ENCODE measurements at regions not wholly inside any gene's neighbourhood (a gene's known extent, or its start where the extent isn't known, plus 50 kb on each side); places are given as distances from the start of the nearest gene placed in this dataset.
A peak's percentile ranks its signal among the peaks of the same experiment; 100 is the strongest.
"Not testable (repeated sequence)": the region's sequence is repeated elsewhere in the genome, so short reads cannot be mapped to it uniquely, and the experiment has no call there.

- Histone ChIP-seq H3K27me3 (no peaks in the 10 kb centered on the region), H3K4me3 (no peak overlapping the region), H3K36me3 (no peaks in the 10 kb centered on the region), H3K4me1 (peaks cover 0 to 8% (median 0%) of the 10 kb centered on the region in 4 donors), H3K9me3 (no peaks in the 10 kb centered on the region), H3K27ac (no peak overlapping the region)
- intact Hi-C loops (cut with DNase I; ENCODE audit: low total_unique reads) = no loop called here
- DNase-seq = peak in 1 of 2 donors; percentile 6
- no peak for TF ChIP-seq POLR2AphosphoS5 (IDR thresholded peaks at IDR 0.05)
- TF ChIP-seq EP300 (IDR thresholded peaks at IDR 0.05) = no peak
- TF ChIP-seq CTCF (IDR thresholded peaks at IDR 0.05) = no peak
- TF ChIP-seq POLR2A (IDR thresholded peaks at IDR 0.05) = no peak
Observed at GRCh38 chr7:89685287-89685686, 469.0 kb upstream of the STEAP1 start.

DNA sequence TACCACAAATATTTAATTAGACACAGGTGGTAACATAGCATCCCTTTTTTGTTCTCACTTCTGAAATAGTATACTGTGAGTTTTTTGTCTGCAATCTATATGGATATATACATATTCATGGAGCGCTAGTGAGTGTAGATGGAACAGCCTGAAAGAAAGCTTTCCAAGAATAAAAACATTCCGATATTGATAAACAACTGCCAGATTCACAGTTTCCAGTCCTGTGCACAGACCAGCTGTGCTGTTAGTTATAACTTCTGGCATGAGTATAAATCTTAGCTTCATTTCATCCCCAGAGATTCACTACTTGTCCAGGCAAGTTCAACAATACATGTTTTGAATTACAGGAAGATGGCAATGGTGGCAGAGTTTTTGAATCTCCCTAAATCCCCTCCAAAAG is 467.1 kb upstream of the STEAP1 start:
- peak in 1 of 2 donors; percentile 28 for DNase-seq
- TF ChIP-seq POLR2A (IDR thresholded peaks at IDR 0.05) (no peak), CTCF (IDR thresholded peaks at IDR 0.05) (no peak), POLR2AphosphoS5 (IDR thresholded peaks at IDR 0.05) (no peak), EP300 (IDR thresholded peaks at IDR 0.05) (no peak)
- Histone ChIP-seq H3K9me3 (no peaks in the 10 kb centered on the region), H3K27ac (no peak overlapping the region), H3K27me3 (no peaks in the 10 kb centered on the region), H3K36me3 (no peaks in the 10 kb centered on the region), H3K4me3 (no peak overlapping the region), H3K4me1 (peaks cover 0 to 8% (median 0%) of the 10 kb centered on the region in 4 donors)
- intact Hi-C loops (cut with DNase I; ENCODE audit: low total_unique reads) = no loop called here
- WGBS, 5 donors = 28 to 49% (median 33%) methylated on average over 2 of the region's 2 CpGs

GRCh38 chr7:89695241-89695640 is 459.0 kb upstream of the STEAP1 start:
- Histone ChIP-seq H3K36me3 (no peaks in the 10 kb centered on the region), H3K27me3 (no peaks in the 10 kb centered on the region), H3K27ac (no peak overlapping the region), H3K9me3 (peaks cover 0 to 42% (median 24%) of the 10 kb centered on the region in 4 donors), H3K4me3 (no peak overlapping the region), H3K4me1 (no peaks in the 10 kb centered on the region)
- intact Hi-C loops (cut with DNase I; ENCODE audit: low total_unique reads) = no loop called here
- no peak for TF ChIP-seq CTCF (IDR thresholded peaks at IDR 0.05)
- TF ChIP-seq POLR2A (IDR thresholded peaks at IDR 0.05) = no peak
- TF ChIP-seq EP300 (IDR thresholded peaks at IDR 0.05) = no peak
- TF ChIP-seq POLR2AphosphoS5 (IDR thresholded peaks at IDR 0.05) = no peak
- 87 to 100% (median 96%) methylated on average over 2 of the region's 2 CpGs for WGBS, 5 donors
- no peak for DNase-seq

DNA sequence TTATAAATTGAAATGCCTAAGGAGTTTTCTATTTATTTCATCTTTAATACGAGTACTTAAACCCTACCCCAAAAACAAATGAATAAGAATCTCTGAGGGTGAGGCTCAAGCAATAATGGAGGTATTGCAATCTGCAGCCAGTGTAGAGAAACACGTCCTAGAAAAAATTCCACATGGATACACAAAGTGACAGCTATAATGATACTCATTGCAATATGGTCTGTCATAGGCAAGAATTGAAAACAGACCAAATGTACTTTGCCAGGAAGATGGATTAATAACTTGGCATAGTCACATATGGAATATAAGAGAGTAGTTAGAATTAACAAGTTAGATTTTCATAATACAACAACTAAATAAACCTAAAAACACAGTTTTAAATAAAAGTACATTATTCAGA is 440.1 kb upstream of the STEAP1 start:
- Histone ChIP-seq H3K27me3 (no peaks in the 10 kb centered on the region), H3K4me3 (no peak overlapping the region), H3K4me1 (no peaks in the 10 kb centered on the region), H3K27ac (no peak overlapping the region), H3K9me3 (no peaks in the 10 kb centered on the region), H3K36me3 (no peaks in the 10 kb centered on the region)
- intact Hi-C loops (cut with DNase I; ENCODE audit: low total_unique reads) = no loop called here
- no peak for DNase-seq
- WGBS, 5 donors = 62 to 89% (median 79%) methylated on average over 2 of the region's 2 CpGs
- no peak for TF ChIP-seq POLR2A (IDR thresholded peaks at IDR 0.05)
- no peak for TF ChIP-seq CTCF (IDR thresholded peaks at IDR 0.05)
- TF ChIP-seq POLR2AphosphoS5 (IDR thresholded peaks at IDR 0.05) = no peak
- TF ChIP-seq EP300 (IDR thresholded peaks at IDR 0.05) = no peak

DNA sequence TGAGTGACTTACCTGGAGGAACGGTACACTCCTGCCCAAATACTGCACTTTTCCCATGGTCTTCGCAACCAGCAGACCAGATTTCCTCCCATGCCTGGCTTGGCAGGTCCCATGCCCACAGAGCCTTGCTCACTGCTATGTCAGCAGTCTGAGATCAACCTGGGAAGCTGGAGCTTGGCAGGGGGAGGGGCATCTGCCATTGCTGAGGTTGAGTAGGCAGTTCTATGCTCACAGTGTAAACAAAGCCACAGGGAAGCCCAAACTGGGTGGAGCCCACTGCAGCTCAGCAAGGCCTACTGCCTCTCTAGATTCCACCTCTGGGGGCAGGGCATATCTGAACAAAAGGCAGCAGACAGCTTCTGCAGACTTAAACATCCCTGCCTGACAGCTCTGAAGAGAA is 435.3 kb upstream of the STEAP1 start:
- intact Hi-C loops (cut with DNase I; ENCODE audit: low total_unique reads); H3K27ac ChIP-seq; H3K4me3 ChIP-seq; H3K36me3 ChIP-seq; H3K27me3 ChIP-seq; H3K4me1 ChIP-seq; H3K9me3 ChIP-seq: not testable (repeated sequence)
- peak; percentile 30 to 34 for DNase-seq
- 90 to 100% (median 93%) methylated on average over 2 of the region's 2 CpGs for WGBS, 5 donors
